OCI-LY1 (cell line): ENCODE measurements at regions not wholly inside any gene's neighbourhood (a gene's known extent, or its start where the extent isn't known, plus 50 kb on each side); places are given as distances from the start of the nearest gene placed in this dataset.

ENCODE experiments used
- H2AFZ ChIP-seq: fragments of 200-600 bp; sonication (generic), shearing (Covaris generic); 2 replicates; pipeline ENCODE4 v1.6.0; 2014; ENCODE audit warnings: antibody characterized with exemption, mild to moderate bottlenecking, low read length
- H3F3A ChIP-seq: fragments of 200-600 bp; sonication (generic), shearing (Covaris generic); 2 replicates; pipeline ENCODE4 v1.6.0; 2014; ENCODE audit warnings: mild to moderate bottlenecking, antibody characterized with exemption, low read length, moderate library complexity; ENCODE audit not compliant: insufficient read depth
- H3K27ac ChIP-seq: fragments of 200-600 bp; sonication (generic); 2 replicates; pipeline ENCODE4 v1.5.1; 2014; ENCODE audit warnings: low read length, mixed run types, mild to moderate bottlenecking, low read depth; ENCODE audit not compliant: poor library complexity, severe bottlenecking
- H3K27me3 ChIP-seq: fragments of 200-600 bp; sonication (generic); 2 replicates; pipeline ENCODE4 v1.6.0; 2014; ENCODE audit warnings: antibody characterized with exemption, mild to moderate bottlenecking, low read length, moderate library complexity; ENCODE audit not compliant: insufficient read depth
- H3K36me3 ChIP-seq: fragments of 200-600 bp; sonication (generic); 2 replicates; pipeline ENCODE4 v1.6.1; 2014; ENCODE audit warnings: mild to moderate bottlenecking, antibody characterized with exemption, low read length, moderate library complexity, mixed read lengths; ENCODE audit not compliant: insufficient read depth
- H3K4me1 ChIP-seq: fragments of 200-600 bp; sonication (generic); 2 replicates; pipeline ENCODE4 v1.5.1; 2014; ENCODE audit warnings: mild to moderate bottlenecking, low read length, moderate library complexity; ENCODE audit not compliant: insufficient read depth, severe bottlenecking
- H3K4me2 ChIP-seq: fragments of 200-600 bp; sonication (generic), shearing (Covaris generic); 2 replicates; pipeline ENCODE4 v1.6.1; 2014; ENCODE audit warnings: low read length
- H3K4me3 ChIP-seq: fragments of 200-600 bp; sonication (generic); 2 replicates; pipeline ENCODE4 v1.5.1; 2014; ENCODE audit warnings: low read length, low read depth, mild to moderate bottlenecking, mixed read lengths; ENCODE audit not compliant: poor library complexity, severe bottlenecking
- H3K79me2 ChIP-seq: fragments of 200-600 bp; shearing (Covaris generic); 2 replicates; pipeline ENCODE4 v1.6.1; 2016; ENCODE audit warnings: mixed run types, low read length, mixed read lengths; ENCODE audit not compliant: insufficient read depth
- H3K9ac ChIP-seq: fragments of 200-600 bp; sonication (generic), shearing (Covaris generic); 2 replicates; pipeline ENCODE4 v1.6.1; 2014; ENCODE audit warnings: mild to moderate bottlenecking, low read length, mixed read lengths
- H3K9me2 ChIP-seq: fragments of 200-600 bp; sonication (generic), shearing (Covaris generic); 2 replicates; pipeline ENCODE4 v1.6.1; 2014; ENCODE audit warnings: low read depth, mild to moderate bottlenecking, low read length, mixed read lengths
- H3K9me3 ChIP-seq: fragments of 200-600 bp; shearing (Covaris generic); 2 replicates; pipeline ENCODE4 v1.6.1; 2014; ENCODE audit warnings: low read length, mixed read lengths
- H4K20me1 ChIP-seq: fragments of 200-600 bp; sonication (generic), shearing (Covaris generic); 2 replicates; pipeline ENCODE4 v1.6.0; 2016; ENCODE audit warnings: mild to moderate bottlenecking, low read length; ENCODE audit not compliant: insufficient read depth
- EZH2 ChIP-seq: fragments of 200-600 bp; sonication (generic), shearing (Covaris generic); IDR thresholded peaks from 2 replicates; pipeline ENCODE4 v1.8.0; 2017; ENCODE audit warnings: borderline replicate concordance, mixed run types, mild to moderate bottlenecking, antibody characterized with exemption, low read length, moderate library complexity, mixed read lengths
- TF ChIP-seq, protein P1 (sequence below): fragments of 200-600 bp; sonication (generic), shearing (Covaris generic); IDR thresholded peaks from 2 replicates; pipeline ENCODE4 v1.5.1; 2017; ENCODE audit warnings: mild to moderate bottlenecking, antibody characterized with exemption, low read length, moderate library complexity, mixed read lengths

- no peaks in the 10 kb centered on the region for H3K79me2 ChIP-seq
- no peaks in the 10 kb centered on the region for H3K9me2 ChIP-seq
- H3K4me3 ChIP-seq: no peak overlapping the region
- H3F3A ChIP-seq: no peaks in the 10 kb centered on the region
- no peak overlapping the region for H3K9ac ChIP-seq
- no peaks in the 10 kb centered on the region for H3K9me3 ChIP-seq
- no peaks in the 10 kb centered on the region for H4K20me1 ChIP-seq
- H2AFZ ChIP-seq: no peak overlapping the region
- no peaks in the 10 kb centered on the region for H3K27me3 ChIP-seq
- TF ChIP-seq EZH2: no peak
- TF ChIP-seq, protein P1, sequence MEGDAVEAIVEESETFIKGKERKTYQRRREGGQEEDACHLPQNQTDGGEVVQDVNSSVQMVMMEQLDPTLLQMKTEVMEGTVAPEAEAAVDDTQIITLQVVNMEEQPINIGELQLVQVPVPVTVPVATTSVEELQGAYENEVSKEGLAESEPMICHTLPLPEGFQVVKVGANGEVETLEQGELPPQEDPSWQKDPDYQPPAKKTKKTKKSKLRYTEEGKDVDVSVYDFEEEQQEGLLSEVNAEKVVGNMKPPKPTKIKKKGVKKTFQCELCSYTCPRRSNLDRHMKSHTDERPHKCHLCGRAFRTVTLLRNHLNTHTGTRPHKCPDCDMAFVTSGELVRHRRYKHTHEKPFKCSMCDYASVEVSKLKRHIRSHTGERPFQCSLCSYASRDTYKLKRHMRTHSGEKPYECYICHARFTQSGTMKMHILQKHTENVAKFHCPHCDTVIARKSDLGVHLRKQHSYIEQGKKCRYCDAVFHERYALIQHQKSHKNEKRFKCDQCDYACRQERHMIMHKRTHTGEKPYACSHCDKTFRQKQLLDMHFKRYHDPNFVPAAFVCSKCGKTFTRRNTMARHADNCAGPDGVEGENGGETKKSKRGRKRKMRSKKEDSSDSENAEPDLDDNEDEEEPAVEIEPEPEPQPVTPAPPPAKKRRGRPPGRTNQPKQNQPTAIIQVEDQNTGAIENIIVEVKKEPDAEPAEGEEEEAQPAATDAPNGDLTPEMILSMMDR: no peak
- H3K36me3 ChIP-seq: no peaks in the 10 kb centered on the region
- no peak overlapping the region for H3K27ac ChIP-seq
- no peaks in the 10 kb centered on the region for H3K4me1 ChIP-seq
- H3K4me2 ChIP-seq: no peak overlapping the region
Measured at GRCh38 chr2:128911276-128911675, 592.6 kb upstream of the HS6ST1 start.

DNA sequence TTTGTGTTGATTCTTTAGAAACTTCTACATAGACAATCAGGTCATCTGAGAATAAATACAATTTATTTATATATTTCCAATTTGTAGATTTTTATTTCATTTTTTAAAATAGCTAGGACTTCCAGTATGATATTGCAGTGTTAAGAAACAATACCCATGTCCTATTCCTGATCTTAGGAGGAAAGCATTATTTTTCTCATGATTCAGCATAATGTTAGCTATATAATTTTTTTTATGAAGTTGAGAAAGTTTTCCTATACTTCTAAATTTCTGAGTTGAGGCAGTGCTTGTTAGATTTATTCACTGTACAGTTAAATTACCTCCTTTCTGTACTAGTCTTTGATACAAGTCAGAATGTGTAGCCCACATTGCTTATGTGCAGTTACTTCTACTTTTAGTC is 595.7 kb upstream of the HS6ST1 start:
- Histone ChIP-seq H4K20me1 (no peaks in the 10 kb centered on the region), H3K4me1 (no peaks in the 10 kb centered on the region), H3K9me2 (no peaks in the 10 kb centered on the region), H3K4me3 (no peak overlapping the region), H3K4me2 (no peak overlapping the region), H3K27ac (no peak overlapping the region), H3K27me3 (no peaks in the 10 kb centered on the region), H3K36me3 (no peaks in the 10 kb centered on the region), H3K79me2 (no peaks in the 10 kb centered on the region), H3K9me3 (0 out of 2 replicates have a peak, but pooled peaks cover 3% of the 10 kb centered on the region), H3F3A (no peaks in the 10 kb centered on the region), H3K9ac (no peak overlapping the region), H2AFZ (no peak overlapping the region)
- TF ChIP-seq EZH2: no peak
- TF ChIP-seq, protein P1: no peak

GRCh38 chr2:128921751-128922150 is 603.1 kb upstream of the HS6ST1 start:
- Histone ChIP-seq H4K20me1 (no peaks in the 10 kb centered on the region), H3K9me2 (no peaks in the 10 kb centered on the region), H3K4me1 (no peaks in the 10 kb centered on the region), H3K27ac (no peak overlapping the region), H3K36me3 (no peaks in the 10 kb centered on the region), H3K79me2 (no peaks in the 10 kb centered on the region), H3K27me3 (no peaks in the 10 kb centered on the region), H3F3A (no peaks in the 10 kb centered on the region), H3K9me3 (0 out of 2 replicates have a peak, but pooled peaks cover 2% of the 10 kb centered on the region), H3K4me3 (no peak overlapping the region), H2AFZ (no peak overlapping the region), H3K9ac (no peak overlapping the region), H3K4me2 (no peak overlapping the region)
- TF ChIP-seq, protein P1: no peak
- TF ChIP-seq EZH2: no peak
